HG03025 (cell line): ENCODE measurements at regions not wholly inside any gene's neighbourhood (a gene's known extent, or its start where the extent isn't known, plus 50 kb on each side); places are given as distances from the start of the nearest gene placed in this dataset.
"Not testable (repeated sequence)": the region's sequence is repeated elsewhere in the genome, so short reads cannot be mapped to it uniquely, and the experiment has no call there.

Experiments
- ATAC-seq: cut with Tn5 transposase; IDR thresholded peaks from one replicate; pipeline ENCODE4 v1.9.1; 2021; ENCODE audit warnings: mild to moderate bottlenecking, moderate library complexity; ENCODE audit not compliant: unreplicated experiment, low FRiP score

GRCh38 chrX:145393702-145394235, 146.5 kb downstream of the SPANXN1 start:
- ATAC-seq, result no peak

DNA sequence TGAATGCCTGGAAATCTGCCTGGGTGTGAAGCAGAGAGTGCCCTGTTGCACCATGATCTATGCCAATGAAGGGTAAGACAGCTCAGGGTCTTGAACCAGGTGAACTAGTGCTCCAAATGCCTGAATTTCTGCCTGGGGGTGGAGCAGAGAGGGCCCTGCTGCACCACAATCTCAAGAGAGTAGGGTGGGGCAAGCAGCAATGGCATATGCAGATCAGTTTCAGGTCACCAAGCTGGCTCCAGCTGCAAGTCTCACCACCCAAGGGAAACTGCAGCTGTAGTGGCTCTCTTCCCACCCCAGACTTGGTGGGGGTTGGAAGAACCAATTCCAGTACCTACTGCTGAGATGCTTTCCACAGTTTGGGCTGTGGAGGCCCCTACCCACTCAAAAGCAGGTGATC, 147.0 kb downstream of the SPANXN1 start:
- ATAC-seq, result no peak

DNA sequence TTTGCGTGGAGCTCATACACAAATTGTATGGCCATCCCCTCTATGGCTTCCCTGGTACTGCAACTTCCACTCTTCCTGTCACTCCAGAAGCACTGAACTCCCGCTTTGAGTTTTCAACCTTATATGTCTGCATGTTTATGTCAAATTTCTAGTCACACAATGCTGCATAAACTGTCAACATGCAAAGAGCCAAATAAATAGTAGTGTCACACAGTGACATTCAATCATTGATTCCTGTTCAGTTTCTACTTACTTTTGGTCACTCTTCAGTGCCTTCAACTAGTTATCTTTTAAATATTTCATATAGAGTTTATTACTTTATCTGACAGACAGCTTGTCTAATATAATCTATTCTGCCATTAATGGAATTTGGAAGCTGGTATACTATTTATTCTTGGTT, 149.3 kb downstream of the SPANXN1 start:
- ATAC-seq, result no peak

DNA sequence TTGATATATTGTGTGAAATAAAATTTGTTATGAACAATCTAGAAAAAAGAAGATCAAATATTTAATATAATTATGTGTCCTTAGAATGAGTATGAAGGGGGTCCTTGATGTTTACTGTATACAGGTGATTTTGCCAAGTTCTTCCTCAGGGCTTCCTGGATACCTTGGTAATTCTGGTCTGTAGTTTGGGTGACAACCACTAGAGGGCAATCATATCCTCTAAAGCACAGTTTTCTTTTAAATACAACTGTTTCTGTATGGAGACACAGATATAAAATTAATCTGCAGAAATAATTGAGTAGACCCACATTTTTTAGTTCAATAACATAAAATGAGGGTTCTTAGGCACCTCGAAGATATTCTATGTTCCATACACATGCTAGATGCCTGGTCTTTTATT, 157.7 kb downstream of the SPANXN1 start:
- peak; percentile 69 for ATAC-seq

DNA sequence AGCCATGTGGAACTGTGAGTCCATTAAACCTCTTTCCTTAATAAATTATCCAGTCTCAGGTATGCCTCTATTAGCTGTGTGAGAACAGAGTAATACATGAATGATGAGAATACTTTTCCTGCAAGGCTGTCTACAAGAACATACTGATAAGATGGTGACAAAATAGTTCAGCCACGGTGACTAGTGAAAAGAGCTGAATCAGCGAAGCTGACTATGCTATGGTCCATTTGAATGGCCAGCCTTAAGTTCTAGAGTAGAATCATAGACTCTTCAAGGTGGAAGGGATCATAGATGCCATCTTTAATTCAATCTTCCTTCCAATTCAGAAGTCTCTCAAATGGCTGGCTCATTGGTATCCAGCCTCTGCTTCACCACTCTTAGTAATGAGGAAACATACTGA, 163.3 kb downstream of the SPANXN1 start:
- ATAC-seq, result no peak

DNA sequence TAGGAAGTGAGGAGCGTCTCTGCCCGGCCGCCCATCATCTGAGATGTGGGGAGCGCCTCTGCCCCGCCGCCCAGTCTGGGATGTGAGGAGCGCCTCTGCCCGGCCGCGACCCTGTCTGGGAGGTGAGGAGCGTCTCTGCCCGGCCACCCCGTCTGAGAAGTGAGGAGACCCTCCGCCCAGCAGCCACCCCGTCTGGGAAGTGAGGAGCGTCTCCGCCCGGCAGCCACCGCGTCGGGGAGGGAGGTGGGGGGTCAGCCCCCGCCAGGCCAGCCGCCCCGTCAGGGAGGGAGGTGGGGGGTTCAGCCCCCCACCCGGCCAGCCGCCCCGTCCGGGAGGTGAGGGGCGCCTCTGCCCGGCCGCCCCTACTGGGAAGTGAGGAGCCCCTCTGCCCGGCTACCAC, 188.9 kb downstream of the SPANXN1 start:
- ATAC-seq, result not testable (repeated sequence)

- ATAC-seq, result no peak
Measured at GRCh38 chrX:145464650-145465049, 217.3 kb downstream of the SPANXN1 start.

GRCh38 chrX:145475725-145476124, 228.4 kb downstream of the SPANXN1 start:
- ATAC-seq, result no peak

- no peak for ATAC-seq
Measured at GRCh38 chrX:145484740-145485139, 237.4 kb downstream of the SPANXN1 start.

GRCh38 chrX:145502670-145503069, 255.4 kb downstream of the SPANXN1 start:
- ATAC-seq, result no peak

DNA sequence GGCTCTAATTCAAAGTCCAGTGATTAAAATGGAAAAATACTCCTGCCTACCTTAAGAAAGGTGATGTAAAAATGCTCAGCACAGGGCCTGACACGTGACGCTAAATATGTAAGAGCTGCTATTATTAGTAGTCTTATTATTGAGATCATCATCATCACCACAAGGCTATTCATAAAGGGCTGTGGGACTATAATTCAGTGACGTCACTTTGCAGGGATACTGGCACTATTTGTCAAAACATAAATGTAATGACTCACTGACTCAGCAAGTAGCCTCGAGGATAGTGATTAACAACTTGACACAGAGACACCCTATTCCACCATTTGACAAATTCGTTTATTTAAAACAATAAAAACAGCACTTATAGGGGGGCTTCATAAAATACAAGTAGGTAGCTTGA, 258.9 kb downstream of the SPANXN1 start:
- ATAC-seq, result no peak

GRCh38 chrX:145524931-145525330, 277.6 kb downstream of the SPANXN1 start:
- ATAC-seq, result no peak

GRCh38 chrX:145532176-145532780, 285.0 kb downstream of the SPANXN1 start:
- ATAC-seq, result no peak

DNA sequence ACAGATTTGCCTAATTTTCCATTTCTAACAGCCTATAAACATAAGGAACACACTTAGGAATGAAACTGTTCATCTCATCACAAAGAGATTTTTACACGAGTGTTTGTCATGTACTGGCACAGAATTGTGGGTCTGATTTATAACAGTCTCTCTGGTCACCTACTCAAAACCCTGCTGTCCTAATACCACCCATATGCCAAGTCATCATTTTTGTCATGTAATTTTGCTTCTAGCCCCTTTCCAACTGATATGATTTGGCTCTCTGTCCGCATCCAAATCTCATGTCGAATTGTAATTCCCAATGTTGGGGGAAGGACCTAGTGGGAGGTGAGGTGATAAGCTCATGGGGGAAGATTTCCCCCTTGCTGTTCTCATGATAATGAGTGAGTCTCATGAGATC, 284.1 kb upstream of the SLITRK2 start:
- ATAC-seq, result no peak

DNA sequence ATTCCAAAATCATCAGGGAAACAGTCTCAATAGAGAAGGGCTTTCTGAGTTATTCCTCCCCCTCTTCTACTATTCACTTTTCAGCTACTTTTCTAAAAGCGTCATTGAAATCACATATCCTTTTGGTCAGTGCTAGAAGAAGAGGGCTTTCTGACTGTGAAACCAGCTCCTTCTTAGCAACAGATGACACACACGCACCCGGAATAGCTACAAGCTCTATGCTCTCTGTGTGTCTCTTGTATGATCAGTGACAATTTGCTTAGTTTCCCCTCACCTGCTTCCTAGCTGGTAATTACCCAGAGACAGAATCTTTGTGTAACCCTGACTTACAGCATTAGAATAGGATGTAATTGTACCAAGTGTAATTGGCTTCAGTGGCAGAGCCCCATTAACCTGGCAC, 268.1 kb upstream of the SLITRK2 start:
- no peak for ATAC-seq

- no peak for ATAC-seq
Measured at GRCh38 chrX:145552643-145553042, 265.0 kb upstream of the SLITRK2 start.

- ATAC-seq, result no peak
Measured at GRCh38 chrX:145553702-145554101, 263.9 kb upstream of the SLITRK2 start.

DNA sequence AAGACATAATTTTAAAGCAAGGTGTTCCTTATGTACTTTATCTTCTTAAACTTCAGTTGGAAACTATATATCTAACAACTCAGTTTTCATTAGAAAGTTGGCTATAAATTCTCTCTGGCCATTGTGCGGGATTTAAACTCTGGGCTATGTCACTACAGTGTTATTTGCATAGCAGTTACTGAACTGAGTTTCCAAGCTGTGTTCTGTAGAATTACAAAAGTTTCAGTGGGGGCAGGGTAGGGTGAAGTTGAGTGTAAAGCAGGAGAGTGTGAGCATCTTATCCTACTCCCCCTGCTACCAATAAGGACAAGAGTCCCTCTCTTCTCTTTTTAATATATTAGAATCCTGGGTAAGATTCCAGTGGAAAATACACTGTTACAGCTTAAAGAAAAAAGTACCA, 254.5 kb upstream of the SLITRK2 start:
- no peak for ATAC-seq

GRCh38 chrX:145609951-145610511, 207.6 kb upstream of the SLITRK2 start:
- no peak for ATAC-seq

DNA sequence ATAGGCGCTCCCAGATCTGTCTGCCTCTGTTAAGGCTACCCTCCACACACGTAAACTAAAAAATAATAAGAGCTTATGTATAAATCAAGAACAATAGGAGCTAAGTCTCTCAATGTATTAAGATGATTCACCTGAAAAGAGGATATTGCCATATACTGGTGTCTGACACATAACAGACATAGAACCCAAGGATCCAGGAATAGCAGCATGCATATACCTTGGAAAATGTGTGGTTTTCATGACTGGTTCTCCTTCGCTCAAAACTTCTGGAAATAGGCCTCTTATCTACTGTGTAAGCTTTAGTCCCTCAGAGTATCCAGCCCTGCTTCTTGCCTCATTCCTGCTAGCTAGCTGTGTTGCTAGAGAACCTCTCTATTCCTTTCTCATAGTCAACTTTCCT, 203.7 kb upstream of the SLITRK2 start:
- ATAC-seq, result no peak

- ATAC-seq, result no peak
Measured at GRCh38 chrX:145620666-145621065, 197.0 kb upstream of the SLITRK2 start.

DNA sequence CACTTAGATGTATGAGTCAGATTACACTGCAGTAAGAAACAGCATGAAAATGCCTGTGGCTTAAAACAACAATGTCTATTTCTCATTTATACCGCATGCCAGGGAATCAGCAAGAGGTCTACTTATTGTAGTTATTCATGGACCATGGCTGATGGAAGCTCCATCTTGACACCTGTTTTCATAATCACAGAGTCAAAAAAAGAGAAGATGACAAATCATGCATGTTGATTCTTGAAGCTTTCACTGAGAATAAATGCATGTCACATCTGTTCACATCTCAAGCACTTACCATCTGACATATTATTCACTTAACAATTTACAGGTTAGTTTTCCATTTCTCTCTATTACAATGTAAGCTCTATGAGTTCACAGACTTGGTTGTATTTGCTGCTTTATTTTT, 194.2 kb upstream of the SLITRK2 start:
- no peak for ATAC-seq
